Endodermal cell (in vitro differentiated cells): ENCODE measurements at regions not wholly inside any gene's neighbourhood (a gene's known extent, or its start where the extent isn't known, plus 50 kb on each side); places are given as distances from the start of the nearest gene placed in this dataset.

Experiments
- DNase-seq: peaks from one replicate; pipeline ENCODE4 v3.0.0-alpha.2; 2017
- H3K27ac ChIP-seq: 2 replicates; pipeline ENCODE4 v1.5.1; 2013; ENCODE audit warnings: mild to moderate bottlenecking, low read depth, low read length, moderate library complexity
- H3K27me3 ChIP-seq: 2 replicates; pipeline ENCODE4 v1.6.1; 2013; ENCODE audit warnings: mild to moderate bottlenecking, low read length, moderate library complexity; ENCODE audit not compliant: insufficient read depth, control insufficient read depth, poor library complexity, severe bottlenecking
- H3K36me3 ChIP-seq: 2 replicates; pipeline ENCODE4 v1.7.0; 2013; ENCODE audit warnings: mild to moderate bottlenecking, low read length, moderate library complexity; ENCODE audit not compliant: control insufficient read depth, insufficient read depth
- H3K4me1 ChIP-seq: one replicate; pipeline ENCODE4 v1.7.0; 2013; ENCODE audit warnings: low read length; ENCODE audit not compliant: control insufficient read depth, insufficient read depth
- H3K4me3 ChIP-seq: 2 replicates; pipeline ENCODE4 v1.5.1; 2013; ENCODE audit warnings: mild to moderate bottlenecking, low read length, moderate library complexity
- H3K9ac ChIP-seq: 2 replicates; pipeline ENCODE4 v1.6.1; 2013; ENCODE audit warnings: mild to moderate bottlenecking, low read length, moderate library complexity; ENCODE audit not compliant: poor library complexity, severe bottlenecking; ENCODE audit errors: extremely low read depth
- H3K9me3 ChIP-seq: 2 replicates; pipeline ENCODE4 v1.6.1; 2013; ENCODE audit warnings: mild to moderate bottlenecking, low read length, moderate library complexity; ENCODE audit not compliant: control insufficient read depth
- H3K27ac Mint-ChIP-seq: 2 replicates; pipeline ENCODE4 v1.8.0; 2020; ENCODE audit warnings: mixed read lengths
- H3K27me3 Mint-ChIP-seq: 2 replicates; pipeline ENCODE4 v1.8.0; 2021; ENCODE audit warnings: mild to moderate bottlenecking, mixed read lengths; ENCODE audit not compliant: insufficient read depth
- H3K36me3 Mint-ChIP-seq: 2 replicates; pipeline ENCODE4 v1.8.0; 2020; ENCODE audit warnings: low read depth, mixed read lengths
- H3K4me1 Mint-ChIP-seq: 2 replicates; pipeline ENCODE4 v1.8.0; 2020; ENCODE audit warnings: mixed read lengths
- H3K4me3 Mint-ChIP-seq: 2 replicates; pipeline ENCODE4 v1.8.0; 2020; ENCODE audit warnings: mild to moderate bottlenecking, moderate library complexity, mixed read lengths
- H3K9me3 Mint-ChIP-seq: 2 replicates; pipeline ENCODE4 v1.8.0; 2020; ENCODE audit warnings: mild to moderate bottlenecking, mixed read lengths
- WGBS, 2 experiments: methylation state at CpG; one replicate each; pipeline versions ENCODE4 v1.1.5 to v1.1.7; 2013; ENCODE audit warnings: missing lambda C conversion rate in 2 of 2, mixed read lengths in 1 of 2; ENCODE audit not compliant: insufficient coverage in 1 of 2, insufficient read length in 1 of 2; 5-methylcytosine and 5-hydroxymethylcytosine counted together
- TF ChIP-seq, protein P1 (sequence below): fragments of 200-600 bp; sonication (generic); conservative IDR thresholded peaks from 2 replicates; pipeline ENCODE4 v1.5.0; 2021; ENCODE audit warnings: antibody characterized with exemption, mild to moderate bottlenecking

GRCh38 chr4:3831529-3832150 is 65.5 kb downstream of the ADRA2C start:
- 88 to 89% methylated on average over 9 to 12 of the region's 14 CpGs for whole genome bisulfite sequencing, 2 experiments
- Histone ChIP-seq H3K27ac (no peak overlapping the region), H3K9me3 (no peaks in the 10 kb centered on the region), H3K27me3 (no peaks in the 10 kb centered on the region), H3K36me3 (no peaks in the 10 kb centered on the region), H3K9ac (no peak overlapping the region), H3K4me1 (peaks cover 8% of the 10 kb centered on the region), H3K4me3 (no peak overlapping the region)
- Mint-ChIP-seq H3K27ac (no peak overlapping the region), H3K9me3 (no peaks in the 10 kb centered on the region), H3K27me3 (peaks cover 11% of the 10 kb centered on the region), H3K4me3 (no peak overlapping the region), H3K4me1 (peaks cover 18% of the 10 kb centered on the region), H3K36me3 (no peaks in the 10 kb centered on the region)
- no peak for DNase-seq
- TF ChIP-seq, protein P1, sequence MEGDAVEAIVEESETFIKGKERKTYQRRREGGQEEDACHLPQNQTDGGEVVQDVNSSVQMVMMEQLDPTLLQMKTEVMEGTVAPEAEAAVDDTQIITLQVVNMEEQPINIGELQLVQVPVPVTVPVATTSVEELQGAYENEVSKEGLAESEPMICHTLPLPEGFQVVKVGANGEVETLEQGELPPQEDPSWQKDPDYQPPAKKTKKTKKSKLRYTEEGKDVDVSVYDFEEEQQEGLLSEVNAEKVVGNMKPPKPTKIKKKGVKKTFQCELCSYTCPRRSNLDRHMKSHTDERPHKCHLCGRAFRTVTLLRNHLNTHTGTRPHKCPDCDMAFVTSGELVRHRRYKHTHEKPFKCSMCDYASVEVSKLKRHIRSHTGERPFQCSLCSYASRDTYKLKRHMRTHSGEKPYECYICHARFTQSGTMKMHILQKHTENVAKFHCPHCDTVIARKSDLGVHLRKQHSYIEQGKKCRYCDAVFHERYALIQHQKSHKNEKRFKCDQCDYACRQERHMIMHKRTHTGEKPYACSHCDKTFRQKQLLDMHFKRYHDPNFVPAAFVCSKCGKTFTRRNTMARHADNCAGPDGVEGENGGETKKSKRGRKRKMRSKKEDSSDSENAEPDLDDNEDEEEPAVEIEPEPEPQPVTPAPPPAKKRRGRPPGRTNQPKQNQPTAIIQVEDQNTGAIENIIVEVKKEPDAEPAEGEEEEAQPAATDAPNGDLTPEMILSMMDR, result no peak

- no peak overlapping the region for H3K27ac ChIP-seq
- H3K9me3 ChIP-seq, result no peaks in the 10 kb centered on the region
- peaks cover 18% of the 10 kb centered on the region for H3K4me1 Mint-ChIP-seq
- H3K36me3 ChIP-seq, result no peaks in the 10 kb centered on the region
- peaks cover 8% of the 10 kb centered on the region for H3K4me1 ChIP-seq
- H3K27me3 ChIP-seq, result no peaks in the 10 kb centered on the region
- TF ChIP-seq, protein P1, result no peak
- no peaks in the 10 kb centered on the region for H3K36me3 Mint-ChIP-seq
- no peak overlapping the region for H3K4me3 ChIP-seq
- no peak for DNase-seq
- no peak overlapping the region for H3K4me3 Mint-ChIP-seq
- no peak overlapping the region for H3K9ac ChIP-seq
- 91 to 96% methylated on average over 7 to 12 of the region's 12 CpGs for WGBS, 2 experiments
- H3K27me3 Mint-ChIP-seq, result peaks cover 15% of the 10 kb centered on the region
- H3K27ac Mint-ChIP-seq, result no peak overlapping the region
- peaks cover 4% of the 10 kb centered on the region for H3K9me3 Mint-ChIP-seq
These were observed 66.5 kb downstream of the ADRA2C start for GRCh38 chr4:3832536-3833220.

GRCh38 chr4:3833326-3833989 is 67.3 kb downstream of the ADRA2C start:
- Mint-ChIP-seq H3K4me3 (no peak overlapping the region), H3K27me3 (peaks cover 17% of the 10 kb centered on the region), H3K27ac (no peak overlapping the region), H3K4me1 (peaks cover 18% of the 10 kb centered on the region), H3K9me3 (peaks cover 6% of the 10 kb centered on the region), H3K36me3 (no peaks in the 10 kb centered on the region)
- H3K36me3 ChIP-seq, result no peaks in the 10 kb centered on the region
- H3K4me1 ChIP-seq, result peaks cover 8% of the 10 kb centered on the region
- 94 to 97% methylated on average over 13 to 18 of the region's 18 CpGs for WGBS, 2 experiments
- H3K27me3 ChIP-seq, result no peaks in the 10 kb centered on the region
- H3K27ac ChIP-seq, result no peak overlapping the region
- H3K9ac ChIP-seq, result no peak overlapping the region
- H3K9me3 ChIP-seq, result no peaks in the 10 kb centered on the region
- H3K4me3 ChIP-seq, result no peak overlapping the region
- TF ChIP-seq, protein P1, result no peak
- DNase-seq, result no peak
